ENCODE measurements at regions not wholly inside any gene's neighbourhood (a gene's known extent, or its start where the extent isn't known, plus 50 kb on each side); places are given as distances from the start of the nearest gene placed in this dataset.

DNA sequence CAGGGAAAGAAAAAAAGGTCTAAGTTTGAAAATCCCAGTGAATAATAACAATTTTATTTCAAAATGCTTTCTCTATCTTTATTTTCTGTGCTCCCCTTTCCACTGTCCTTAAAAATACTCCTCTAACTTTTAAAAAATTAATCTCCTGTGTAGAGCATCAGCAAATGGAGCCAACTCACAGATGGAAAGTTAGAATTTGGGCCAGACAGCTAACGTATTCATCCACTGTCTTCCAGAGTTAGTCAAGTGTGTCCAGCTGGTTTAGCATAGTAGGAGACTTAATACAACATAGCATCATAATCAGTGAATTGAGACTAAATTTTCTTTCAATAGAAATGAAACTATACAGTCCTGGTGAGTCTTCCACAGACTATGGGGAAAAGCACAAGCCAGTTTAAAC lies 419.0 kb upstream of the LRRC7 start:
- H3K4me1 ChIP-seq: no peaks in the 10 kb centered on the region
- H3K27me3 ChIP-seq: no peaks in the 10 kb centered on the region
- 60 to 62% methylated on average over 1 of the region's 1 CpG for WGBS, 2 donors
- H3K27ac ChIP-seq: no peak overlapping the region
- intact Hi-C loops (cut with DNase I; ENCODE audit: low total_unique reads): no loop called here
- no peaks in the 10 kb centered on the region for H3K36me3 ChIP-seq (ENCODE audit: low read depth, missing control alignments)
- no peak overlapping the region for H3K4me3 ChIP-seq
- TF ChIP-seq, protein P1, sequence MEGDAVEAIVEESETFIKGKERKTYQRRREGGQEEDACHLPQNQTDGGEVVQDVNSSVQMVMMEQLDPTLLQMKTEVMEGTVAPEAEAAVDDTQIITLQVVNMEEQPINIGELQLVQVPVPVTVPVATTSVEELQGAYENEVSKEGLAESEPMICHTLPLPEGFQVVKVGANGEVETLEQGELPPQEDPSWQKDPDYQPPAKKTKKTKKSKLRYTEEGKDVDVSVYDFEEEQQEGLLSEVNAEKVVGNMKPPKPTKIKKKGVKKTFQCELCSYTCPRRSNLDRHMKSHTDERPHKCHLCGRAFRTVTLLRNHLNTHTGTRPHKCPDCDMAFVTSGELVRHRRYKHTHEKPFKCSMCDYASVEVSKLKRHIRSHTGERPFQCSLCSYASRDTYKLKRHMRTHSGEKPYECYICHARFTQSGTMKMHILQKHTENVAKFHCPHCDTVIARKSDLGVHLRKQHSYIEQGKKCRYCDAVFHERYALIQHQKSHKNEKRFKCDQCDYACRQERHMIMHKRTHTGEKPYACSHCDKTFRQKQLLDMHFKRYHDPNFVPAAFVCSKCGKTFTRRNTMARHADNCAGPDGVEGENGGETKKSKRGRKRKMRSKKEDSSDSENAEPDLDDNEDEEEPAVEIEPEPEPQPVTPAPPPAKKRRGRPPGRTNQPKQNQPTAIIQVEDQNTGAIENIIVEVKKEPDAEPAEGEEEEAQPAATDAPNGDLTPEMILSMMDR (IDR thresholded peaks at IDR 0.05): no peak
- TF ChIP-seq POLR2A (IDR thresholded peaks at IDR 0.05): no peak
- H3K9me3 ChIP-seq: no peaks in the 10 kb centered on the region
- no peak for DNase-seq

GRCh38 chr1:69157046-69157756 lies 410.5 kb upstream of the LRRC7 start:
- Histone ChIP-seq H3K36me3 (ENCODE audit: low read depth, missing control alignments) (no peaks in the 10 kb centered on the region), H3K9me3 (no peaks in the 10 kb centered on the region), H3K27me3 (no peaks in the 10 kb centered on the region), H3K4me3 (no peak overlapping the region), H3K4me1 (no peaks in the 10 kb centered on the region), H3K27ac (no peak overlapping the region)
- no peak for DNase-seq
- TF ChIP-seq POLR2A (IDR thresholded peaks at IDR 0.05): no peak
- TF ChIP-seq, protein P1 (IDR thresholded peaks at IDR 0.05): no peak
- intact Hi-C loops (cut with DNase I; ENCODE audit: low total_unique reads): no loop called here
- WGBS, 2 donors: 92 to 100% methylated on average over 1 to 2 of the region's 2 CpGs

DNA sequence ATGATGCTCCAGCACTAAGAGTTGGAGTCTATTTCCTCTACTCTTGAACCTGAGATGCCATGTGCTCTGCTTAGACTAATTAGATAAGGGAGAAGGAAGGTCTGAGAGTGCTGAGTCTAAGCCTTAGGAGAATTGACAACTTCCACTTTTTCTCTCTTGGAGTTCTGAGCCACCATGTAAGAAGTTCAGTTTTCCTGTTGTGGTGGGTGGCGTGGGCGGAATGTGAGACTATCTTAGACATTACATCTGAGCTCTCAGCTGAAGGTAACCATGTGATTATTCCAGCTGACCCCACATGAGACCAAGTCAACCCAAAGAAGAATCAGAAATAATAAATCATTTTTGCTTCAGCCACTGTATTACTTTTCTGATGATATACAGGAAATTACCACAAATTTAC lies 404.5 kb upstream of the LRRC7 start:
- no peaks in the 10 kb centered on the region for H3K9me3 ChIP-seq
- no peaks in the 10 kb centered on the region for H3K4me1 ChIP-seq
- H3K27me3 ChIP-seq: no peaks in the 10 kb centered on the region
- no peak overlapping the region for H3K4me3 ChIP-seq
- DNase-seq: no peak
- 93 to 100% methylated on average over 2 of the region's 2 CpGs for WGBS, 2 donors
- intact Hi-C loops (cut with DNase I; ENCODE audit: low total_unique reads): no loop called here
- no peaks in the 10 kb centered on the region for H3K36me3 ChIP-seq (ENCODE audit: low read depth, missing control alignments)
- no peak overlapping the region for H3K27ac ChIP-seq
- TF ChIP-seq, protein P1 (IDR thresholded peaks at IDR 0.05): no peak
- TF ChIP-seq POLR2A (IDR thresholded peaks at IDR 0.05): no peak

- TF ChIP-seq, protein P1 (IDR thresholded peaks at IDR 0.05): no peak
- TF ChIP-seq POLR2A (IDR thresholded peaks at IDR 0.05): no peak
Measured at GRCh38 chr1:69163779-69164178, 403.9 kb upstream of the LRRC7 start.

DNA sequence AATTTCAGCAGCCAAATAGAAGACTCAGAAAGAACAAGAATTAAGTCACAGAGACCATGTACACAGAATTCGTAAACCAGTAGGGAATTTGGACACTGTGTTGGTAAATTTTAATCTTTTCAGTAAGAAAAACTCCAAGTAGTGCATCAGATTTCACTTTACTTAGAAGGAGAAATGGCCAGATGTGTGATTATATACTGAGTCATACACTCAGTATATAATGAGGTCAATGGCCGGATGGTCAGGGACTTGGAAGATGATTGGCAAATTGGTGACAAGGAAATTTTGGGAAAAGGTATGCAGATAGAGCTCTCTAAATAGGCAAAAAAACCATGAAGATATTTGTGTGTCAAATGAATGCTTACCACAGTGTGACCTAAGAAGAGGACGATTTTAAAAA lies 399.8 kb upstream of the LRRC7 start:
- no peaks in the 10 kb centered on the region for H3K9me3 ChIP-seq
- no peak for DNase-seq
- TF ChIP-seq, protein P1 (IDR thresholded peaks at IDR 0.05): no peak
- no peak for TF ChIP-seq POLR2A (IDR thresholded peaks at IDR 0.05)
- no peak overlapping the region for H3K4me3 ChIP-seq
- no peaks in the 10 kb centered on the region for H3K27me3 ChIP-seq
- WGBS, 2 donors: 75 to 84% methylated on average over 3 of the region's 3 CpGs
- H3K27ac ChIP-seq: no peak overlapping the region
- intact Hi-C loops (cut with DNase I; ENCODE audit: low total_unique reads): no loop called here
- no peaks in the 10 kb centered on the region for H3K36me3 ChIP-seq (ENCODE audit: low read depth, missing control alignments)
- H3K4me1 ChIP-seq: no peaks in the 10 kb centered on the region

More at GRCh38 chr1:69163779-69164178, 403.9 kb upstream of the LRRC7 start:
- Histone ChIP-seq H3K27me3 (no peaks in the 10 kb centered on the region), H3K4me1 (no peaks in the 10 kb centered on the region), H3K9me3 (no peaks in the 10 kb centered on the region), H3K27ac (no peak overlapping the region), H3K36me3 (ENCODE audit: low read depth, missing control alignments) (no peaks in the 10 kb centered on the region), H3K4me3 (no peak overlapping the region)
- intact Hi-C loops (cut with DNase I; ENCODE audit: low total_unique reads): no loop called here
- DNase-seq: no peak
